NCI-H510A (cell line): ENCODE measurements at regions not wholly inside any gene's neighbourhood (a gene's known extent, or its start where the extent isn't known, plus 50 kb on each side); places are given as distances from the start of the nearest gene placed in this dataset.
"Not testable (repeated sequence)": the region's sequence is repeated elsewhere in the genome, so short reads cannot be mapped to it uniquely, and the experiment has no call there.

ENCODE experiments used
- DNase-seq: peaks from one replicate; lab custom pipeline; 2025; lab: John Stamatoyannopoulos, UW

DNA sequence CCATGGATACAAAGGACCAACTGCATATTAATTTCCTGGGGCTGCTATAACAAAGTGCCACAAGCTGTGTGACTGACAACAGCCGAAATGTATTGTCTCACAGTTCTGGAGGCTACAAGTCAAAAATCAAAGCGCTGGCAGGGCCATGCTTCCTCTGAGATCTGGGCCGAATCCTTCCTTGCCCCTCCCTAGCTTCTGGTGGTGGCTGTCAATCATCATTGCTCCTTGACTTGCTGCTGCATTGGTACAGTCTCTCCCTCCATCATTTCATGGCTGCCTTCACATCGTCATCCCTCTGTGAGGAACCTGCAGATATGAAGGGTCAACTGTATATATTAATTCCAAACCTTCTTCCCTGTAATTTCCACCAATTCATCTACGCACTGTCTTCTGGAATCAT lies 118.3 kb downstream of the EXOC5 start:
- no peak for DNase-seq

DNA sequence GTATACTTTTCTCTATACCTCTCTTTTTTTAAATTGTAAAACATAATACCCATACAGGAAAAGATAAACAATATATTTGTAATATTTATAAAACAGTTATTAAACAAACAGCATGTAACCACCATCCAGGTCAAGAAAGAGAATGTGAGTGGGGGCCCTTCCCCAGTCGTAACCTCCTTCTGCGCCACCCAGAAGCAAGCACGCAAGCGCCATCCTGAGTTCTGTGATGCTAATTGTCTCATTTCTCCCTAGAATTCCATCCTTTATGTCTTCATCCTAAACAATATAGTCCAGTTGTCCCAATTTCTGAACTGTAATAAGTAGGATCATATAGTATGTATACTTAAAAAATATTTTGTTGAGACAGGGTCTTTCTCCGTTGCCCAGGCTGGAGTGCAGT lies 129.5 kb downstream of the EXOC5 start:
- no peak for DNase-seq

DNA sequence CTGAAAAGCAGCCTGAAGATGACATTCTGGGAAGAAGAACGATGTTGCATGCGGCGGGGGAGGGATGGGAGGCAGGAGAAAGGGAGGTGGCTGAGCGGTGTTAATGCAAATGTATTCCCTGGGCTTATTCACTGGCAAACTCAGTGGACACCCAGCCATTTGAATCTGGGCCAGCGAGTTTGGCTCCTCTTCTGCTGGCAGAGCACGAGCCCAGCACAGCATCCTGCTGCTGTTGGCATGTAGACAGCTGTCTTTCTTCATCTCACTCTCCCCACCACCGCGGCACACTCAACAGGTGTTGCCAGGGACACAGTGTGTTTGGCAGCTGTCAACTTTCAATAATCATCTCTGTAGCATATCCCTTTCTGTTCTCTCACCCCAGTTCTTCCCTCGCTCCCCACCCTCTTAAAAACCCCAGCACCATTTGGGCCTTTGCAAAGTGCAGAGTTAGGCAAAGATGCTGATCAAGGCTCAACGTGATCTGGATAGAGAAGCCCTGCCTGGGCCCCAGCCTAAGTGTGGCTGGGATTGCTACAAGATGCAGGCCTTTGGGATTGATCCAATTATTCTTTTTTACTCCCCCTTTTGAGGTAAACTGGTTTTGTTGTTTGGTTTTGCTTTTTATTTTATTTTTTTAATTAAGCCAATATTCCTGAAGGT lies 131.9 kb downstream of the EXOC5 start:
- DNase-seq, result no peak

DNA sequence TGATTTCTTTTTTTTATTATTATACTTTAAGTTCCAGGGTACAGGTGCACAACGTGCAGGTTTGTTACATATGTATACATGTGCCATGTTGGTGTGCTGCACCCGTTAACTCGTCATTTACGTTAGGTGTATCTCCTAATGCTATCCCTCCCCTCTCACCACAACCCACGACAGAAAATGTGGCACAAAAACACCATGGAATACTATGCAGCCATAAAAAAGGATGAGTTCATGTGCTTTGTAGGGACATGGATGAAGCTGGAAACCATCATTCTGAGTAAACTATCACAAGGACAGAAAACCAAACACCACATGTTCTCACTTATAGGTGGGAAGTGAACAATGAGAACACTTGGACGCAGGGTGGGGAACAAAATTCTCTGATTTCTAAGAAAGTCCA lies 140.9 kb downstream of the EXOC5 start:
- not testable (repeated sequence) for DNase-seq

DNA sequence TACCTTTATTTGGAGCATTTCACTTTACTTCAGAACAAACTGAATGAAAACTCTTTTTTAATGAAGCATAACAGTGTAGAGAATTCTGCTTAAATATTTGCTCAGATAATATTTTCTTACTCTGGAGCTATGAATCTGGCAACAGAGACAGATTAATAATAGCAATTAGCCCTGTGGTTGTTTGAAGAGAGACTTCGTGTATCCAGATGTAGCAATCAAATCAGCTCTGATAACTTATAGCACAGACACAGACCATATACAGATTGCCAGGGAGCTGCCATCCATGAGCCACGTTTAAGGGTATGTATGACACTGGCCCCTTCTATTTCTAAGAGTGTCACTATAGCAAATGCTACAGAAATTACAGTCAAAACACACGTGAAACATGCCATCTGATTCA lies 146.6 kb downstream of the EXOC5 start:
- no peak for DNase-seq

DNA sequence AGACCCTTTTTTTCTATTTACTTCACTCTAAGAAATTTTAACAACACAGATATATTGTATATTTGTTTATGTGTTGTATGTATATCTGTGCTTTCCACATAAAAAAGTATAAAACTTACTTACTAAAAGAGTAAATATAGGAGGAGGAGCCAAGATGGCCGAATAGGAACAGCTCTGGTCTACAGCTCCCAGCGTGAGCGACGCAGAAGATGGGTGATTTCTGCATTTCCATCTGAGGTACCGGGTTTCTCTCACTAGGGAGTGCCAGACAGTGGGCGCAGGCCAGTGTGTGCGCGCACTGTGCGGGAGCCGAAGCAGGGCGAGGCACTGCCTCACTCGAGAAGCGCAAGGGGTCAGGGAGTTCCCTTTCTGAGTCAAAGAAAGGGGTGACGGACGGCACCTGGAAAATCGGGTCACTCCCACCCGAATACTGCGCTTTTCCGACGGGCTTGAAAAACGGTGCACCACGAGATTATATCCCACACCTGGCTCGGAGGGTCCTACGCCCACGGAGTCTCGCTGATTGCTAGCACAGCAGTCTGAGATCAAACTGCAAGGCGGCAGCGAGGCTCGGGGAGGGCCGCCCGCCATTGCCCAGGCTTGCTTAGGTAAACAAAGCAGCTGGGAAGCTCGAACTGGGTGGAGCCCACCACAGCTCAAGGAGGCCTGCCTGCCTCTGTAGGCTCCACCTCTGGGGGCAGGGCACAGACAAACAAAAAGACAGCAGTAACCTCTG lies 156.5 kb downstream of the EXOC5 start:
- DNase-seq, result not testable (repeated sequence)

DNA sequence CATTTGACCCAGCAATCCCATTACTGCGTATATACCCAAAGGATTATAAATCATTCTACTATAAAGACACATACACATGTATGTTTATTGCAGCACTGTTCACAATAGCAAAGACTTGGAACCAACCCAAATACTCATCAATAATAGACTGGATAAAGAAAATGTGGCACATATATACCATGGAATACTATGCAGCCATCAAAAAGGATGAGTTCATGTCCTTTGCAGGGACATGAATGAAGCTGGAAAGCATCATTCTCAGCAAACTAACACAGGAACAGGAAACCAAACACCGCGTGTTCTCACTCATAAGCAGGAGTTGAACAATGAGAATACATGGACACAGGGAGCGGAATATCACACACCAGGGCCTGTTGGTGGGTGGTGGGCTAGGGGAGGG lies 158.3 kb downstream of the EXOC5 start:
- DNase-seq, result not testable (repeated sequence)

DNA sequence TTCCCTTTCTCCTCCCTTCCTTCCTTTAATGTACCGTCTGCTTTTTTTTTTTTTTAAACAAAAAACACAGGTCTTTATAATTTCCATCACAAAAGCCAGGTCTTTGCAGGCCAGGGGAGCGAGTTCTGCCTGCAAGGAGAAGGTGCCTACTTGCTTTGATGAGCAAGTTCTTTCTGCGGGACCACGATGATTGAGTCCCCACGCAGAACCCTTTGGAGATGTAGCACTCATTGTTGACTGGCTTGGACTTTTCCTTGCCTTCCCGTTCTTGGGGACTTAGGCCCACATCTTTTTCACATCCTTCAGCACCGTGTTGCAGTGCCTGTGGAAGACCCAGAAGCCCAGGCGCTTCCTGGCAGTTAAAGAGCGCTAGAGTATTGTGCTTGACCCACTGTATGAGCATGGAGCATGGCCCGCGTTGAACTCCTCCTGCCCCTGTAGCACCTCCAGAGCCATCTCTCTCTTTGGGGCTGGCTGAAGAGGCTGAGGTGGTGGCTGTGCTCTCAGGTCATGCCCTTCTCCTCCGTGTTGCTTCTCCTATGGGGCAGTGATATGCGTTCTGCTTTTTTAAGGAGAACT lies 177.6 kb downstream of the EXOC5 start:
- no peak for DNase-seq

DNA sequence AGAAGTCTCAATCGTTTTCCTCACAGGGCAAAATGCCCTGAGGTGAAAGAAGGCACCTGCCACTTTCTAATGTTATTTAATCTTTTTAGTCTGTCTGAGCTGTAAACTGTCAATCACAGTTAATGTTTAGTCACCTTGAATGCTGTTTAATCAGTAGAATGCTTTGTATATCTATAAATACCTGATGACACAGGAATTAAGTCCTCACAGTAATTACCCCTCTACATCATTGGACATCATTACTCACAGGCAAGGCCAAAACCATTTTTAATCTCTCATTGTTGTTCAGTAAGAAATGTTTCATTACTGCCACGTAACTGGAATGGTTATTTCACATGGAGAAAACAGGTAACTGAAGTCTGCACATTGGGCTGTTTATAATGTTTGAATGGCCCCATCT lies 178.8 kb downstream of the EXOC5 start:
- DNase-seq, result no peak

DNA sequence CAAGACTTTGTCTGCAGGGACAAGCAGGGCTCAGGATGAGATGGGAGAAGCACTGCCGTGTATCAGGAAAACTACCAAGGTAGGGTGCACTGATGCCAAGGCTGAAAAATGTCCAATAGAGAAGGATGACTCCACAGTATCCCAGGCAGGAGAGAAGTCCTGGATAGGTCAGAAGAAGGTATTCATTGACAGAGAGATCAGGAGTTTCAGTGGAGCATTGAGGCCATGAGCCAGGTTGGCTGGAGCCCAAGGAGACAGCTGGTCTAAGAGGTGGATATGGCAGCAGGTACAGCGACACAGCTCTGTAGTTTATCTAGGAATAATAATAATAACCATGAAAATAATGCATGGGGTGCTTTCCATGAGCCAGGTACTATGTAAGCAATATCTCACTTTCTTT lies 180.9 kb downstream of the EXOC5 start:
- DNase-seq, result no peak

DNA sequence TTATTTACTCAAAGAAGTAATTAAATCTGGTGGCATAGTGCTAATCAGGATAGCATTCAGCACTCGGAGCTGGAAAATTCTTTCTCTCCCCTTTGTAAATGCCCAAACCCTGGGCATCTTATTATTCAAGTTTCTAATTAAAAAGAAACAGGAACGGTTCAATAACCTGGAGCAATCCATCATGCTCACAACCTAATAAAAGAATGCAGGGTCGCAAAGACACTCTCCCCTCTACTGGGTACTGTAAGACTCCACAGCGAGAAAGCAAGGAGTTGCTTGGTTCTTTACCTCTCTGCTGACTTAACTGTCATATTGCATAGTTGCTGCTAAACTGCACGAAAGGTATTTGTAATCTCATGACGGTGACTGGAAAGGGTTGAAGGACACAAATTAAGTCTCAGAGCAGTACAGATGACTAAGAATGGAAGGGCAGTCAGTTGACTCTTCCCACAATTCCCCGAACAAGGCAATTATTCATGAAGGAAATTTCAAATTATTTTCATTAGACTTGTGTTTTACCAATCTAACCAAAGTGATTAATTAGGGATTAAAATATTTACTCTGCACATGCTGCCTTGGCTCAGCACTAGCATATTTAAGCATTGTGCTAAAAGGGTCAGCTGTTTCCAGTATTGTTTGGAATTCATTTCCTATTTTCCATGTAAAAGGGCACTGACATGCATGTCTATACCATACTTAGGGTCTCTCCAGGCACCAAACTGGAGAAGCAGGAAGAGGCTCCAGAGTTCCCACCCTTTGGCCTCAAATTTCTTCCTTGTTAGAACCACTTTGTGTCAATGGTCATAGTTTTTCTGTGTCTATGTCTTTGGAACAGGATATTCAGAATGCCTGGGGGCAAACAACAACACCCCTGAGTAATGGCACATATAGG lies 182.2 kb downstream of the EXOC5 start:
- no peak for DNase-seq

DNA sequence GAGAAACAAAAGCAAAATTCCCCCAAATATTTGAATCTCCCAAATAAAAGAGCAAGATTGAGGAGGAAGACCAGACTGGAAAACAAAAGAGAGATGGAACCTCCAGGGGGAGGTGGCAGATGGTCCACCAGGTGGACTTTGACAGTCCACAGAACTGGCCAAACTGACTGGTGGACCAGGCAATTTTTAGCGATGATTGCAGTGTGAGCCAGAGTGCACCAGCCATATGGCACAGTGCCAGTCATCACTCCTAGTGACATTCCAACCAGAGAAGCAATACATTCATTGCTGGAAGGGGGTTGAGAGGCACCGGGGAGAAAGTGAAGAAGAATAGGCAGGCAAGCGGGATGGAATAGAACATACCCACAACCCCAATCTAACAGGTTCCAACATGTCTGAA lies 182.9 kb downstream of the EXOC5 start:
- DNase-seq, result peak; percentile 54

DNA sequence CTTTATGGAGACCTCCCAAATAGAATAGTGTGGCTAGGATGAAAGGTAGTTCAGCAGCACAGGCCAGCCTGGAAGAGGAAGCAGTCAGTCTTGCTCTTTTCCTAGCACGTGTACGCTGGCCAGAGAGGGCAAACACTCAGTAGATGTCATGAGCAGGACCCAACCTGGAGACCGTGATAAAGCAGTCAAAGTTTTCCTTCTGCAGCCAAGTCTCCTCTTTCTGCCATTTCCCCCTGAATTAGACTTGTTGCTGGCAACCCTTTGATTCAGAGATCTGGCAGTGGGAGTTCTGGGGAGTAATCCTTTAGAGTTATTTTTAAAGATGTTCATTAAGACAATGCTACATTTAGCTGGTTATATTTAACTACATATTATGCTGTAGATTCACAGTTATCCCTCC lies 183.7 kb downstream of the EXOC5 start:
- no peak for DNase-seq

DNA sequence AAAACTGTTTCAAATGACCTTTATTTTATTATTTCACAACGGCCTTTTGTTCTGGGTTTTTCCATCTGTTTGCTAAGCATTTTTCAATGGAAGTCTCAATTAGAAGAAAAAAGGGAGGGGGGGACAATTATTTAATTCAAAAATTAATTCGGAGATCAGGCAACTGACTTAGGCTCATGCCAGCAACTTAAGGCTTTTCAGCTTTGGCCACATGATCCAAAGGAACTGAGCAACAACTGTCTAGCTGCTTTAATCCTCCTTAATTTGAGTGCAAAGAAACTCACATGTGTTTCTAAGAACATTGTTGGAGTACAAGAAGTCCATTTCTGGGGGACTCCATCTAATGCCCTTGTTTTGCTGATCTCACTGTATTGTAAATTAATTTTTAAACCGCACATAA lies 188.0 kb downstream of the EXOC5 start:
- no peak for DNase-seq

DNA sequence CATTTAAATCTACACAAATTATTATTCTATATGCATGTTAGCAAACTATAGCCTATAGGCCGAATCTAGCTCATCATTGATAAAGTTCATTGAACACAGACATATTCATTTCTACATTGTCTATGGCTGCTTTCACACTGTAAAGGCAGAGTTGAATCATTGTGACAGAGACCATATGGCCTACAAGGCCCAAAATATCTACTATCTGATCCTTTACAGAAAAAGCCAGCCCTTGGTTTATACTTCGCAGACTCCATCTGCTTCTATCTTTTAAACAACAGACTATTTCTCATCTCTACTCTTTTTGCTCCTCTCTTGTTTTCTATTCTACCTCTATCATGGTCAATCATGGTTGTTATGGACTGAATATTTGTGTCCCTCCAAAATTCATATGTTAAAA lies 190.7 kb downstream of the EXOC5 start:
- DNase-seq, result no peak

DNA sequence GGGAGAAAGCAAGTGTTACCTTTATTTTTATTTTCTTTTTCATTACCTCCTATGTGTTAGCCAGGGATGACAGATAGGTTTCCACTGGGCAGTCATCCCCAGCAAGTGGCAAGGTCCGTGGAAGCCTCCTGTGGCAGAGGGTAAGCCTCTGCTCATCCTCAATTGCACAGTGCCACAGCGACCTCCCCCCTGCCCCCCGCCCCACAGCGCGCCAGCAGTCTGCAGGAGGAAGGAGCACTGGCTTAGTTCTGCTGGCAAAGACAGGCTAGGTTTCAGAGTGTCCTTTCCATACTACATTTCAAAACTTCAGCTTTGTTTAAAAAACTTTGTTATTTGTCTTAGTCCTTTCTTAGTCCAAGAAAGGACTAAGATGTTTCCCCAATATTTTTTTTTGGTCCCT lies 194.7 kb downstream of the EXOC5 start:
- DNase-seq, result no peak

DNA sequence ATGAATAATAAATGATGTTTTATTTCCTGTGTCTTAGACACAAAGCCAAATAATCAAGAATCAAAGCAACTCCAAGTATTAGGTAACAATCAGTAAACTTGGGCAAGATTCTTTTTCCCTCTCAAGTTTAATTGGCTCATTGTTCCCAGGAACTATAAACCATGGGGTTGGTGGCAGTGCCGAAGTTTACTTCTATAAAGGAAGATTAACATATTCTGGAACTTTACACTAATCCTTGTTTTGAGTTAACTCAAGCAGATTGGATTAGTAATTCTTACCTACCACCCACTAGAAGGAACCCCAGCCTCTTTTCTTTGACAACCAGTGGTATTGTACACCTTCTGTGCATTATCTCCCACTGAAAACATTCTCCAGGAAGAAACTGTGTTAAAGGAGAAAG lies 197.1 kb downstream of the EXOC5 start:
- DNase-seq, result no peak

DNA sequence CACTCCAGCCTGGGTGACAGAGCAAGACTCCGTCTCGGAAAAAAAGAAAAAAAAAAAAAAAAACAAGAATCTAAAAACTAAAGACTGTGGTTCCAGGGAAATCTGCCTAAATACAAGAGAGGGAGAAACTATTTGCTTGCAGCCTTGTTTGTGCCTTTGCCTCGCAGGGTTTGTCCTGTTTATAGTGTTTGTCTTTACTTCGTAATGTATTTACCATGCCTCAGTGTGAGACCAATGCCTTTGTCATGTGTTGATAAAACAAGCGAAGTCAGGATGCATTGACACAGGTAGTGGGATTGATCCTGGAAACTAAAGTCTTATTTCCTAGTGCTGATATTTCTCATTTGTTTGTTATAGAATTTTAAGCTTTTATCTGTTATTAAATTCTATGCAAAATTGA lies 199.0 kb downstream of the EXOC5 start:
- no peak for DNase-seq

DNA sequence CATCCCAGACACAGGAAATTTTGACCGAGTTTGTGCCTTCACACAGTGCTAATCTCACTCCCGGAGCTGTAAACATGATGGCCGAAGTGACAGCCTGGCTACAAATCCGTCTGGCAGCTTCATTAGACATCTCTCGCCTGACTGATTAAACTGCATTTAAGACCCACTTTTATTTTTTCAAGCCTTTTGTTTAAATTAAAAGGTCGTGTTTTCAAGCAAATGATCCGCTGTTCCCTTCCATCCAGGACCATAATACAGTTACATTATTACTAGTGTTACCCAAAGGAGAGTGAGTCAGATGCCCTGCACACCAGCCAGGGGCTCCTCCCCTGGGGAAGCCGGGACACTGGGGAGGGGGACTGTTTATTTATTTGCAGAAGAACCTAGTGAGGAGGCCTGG lies 200.2 kb downstream of the EXOC5 start:
- DNase-seq, result no peak

DNA sequence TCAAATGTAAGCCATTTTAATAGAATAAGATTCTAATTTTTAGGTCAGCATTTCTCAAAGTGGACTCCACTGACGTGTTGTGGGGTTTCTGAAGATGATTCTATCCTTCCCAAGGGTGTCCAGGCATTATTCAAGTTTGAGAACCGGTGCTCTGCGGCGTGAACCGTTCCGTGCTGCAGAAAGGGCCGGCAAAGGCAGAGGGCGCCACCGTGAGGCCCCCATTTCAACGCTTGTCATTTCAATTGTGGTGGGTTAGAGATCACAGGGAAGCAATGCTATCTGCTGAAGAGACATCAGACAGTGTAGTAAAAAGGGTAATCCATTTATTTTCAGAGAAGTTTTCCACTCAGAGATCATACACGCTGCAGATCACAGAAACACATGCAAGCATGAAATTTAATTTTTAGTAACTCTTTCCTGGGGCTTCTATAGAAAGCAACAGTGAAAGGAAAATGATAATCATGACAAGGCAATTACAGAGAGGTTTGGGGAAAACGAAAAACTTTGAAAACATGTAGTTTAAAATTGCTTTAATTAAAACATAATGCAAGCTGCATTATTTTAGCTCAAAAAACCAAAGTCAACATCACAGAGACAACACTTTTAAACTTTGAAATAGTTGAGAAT lies 201.7 kb downstream of the EXOC5 start:
- DNase-seq, result peak; percentile 35

DNA sequence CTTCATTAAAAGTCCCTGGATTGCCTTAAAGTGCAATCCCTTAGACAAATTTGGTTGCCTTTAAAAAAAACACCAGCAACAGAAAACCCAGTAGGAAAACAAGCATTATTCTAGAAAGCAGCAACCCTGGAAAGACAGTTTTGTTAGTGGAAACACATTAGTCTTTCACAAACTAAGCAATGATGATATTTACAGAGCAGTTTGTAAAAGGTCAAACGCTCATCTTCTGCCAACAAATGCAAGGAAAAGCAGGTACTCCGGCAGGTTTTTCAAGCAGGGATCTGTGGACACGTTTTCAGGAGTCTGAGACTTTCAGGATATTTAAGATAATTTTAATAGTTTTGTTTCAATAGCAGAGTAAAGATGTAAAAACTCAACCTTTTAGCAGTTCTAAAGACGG lies 202.2 kb downstream of the EXOC5 start:
- DNase-seq, result no peak
